ENCODE measurements at regions not wholly inside any gene's neighbourhood (a gene's known extent, or its start where the extent isn't known, plus 50 kb on each side); places are given as distances from the start of the nearest gene placed in this dataset.

DNA sequence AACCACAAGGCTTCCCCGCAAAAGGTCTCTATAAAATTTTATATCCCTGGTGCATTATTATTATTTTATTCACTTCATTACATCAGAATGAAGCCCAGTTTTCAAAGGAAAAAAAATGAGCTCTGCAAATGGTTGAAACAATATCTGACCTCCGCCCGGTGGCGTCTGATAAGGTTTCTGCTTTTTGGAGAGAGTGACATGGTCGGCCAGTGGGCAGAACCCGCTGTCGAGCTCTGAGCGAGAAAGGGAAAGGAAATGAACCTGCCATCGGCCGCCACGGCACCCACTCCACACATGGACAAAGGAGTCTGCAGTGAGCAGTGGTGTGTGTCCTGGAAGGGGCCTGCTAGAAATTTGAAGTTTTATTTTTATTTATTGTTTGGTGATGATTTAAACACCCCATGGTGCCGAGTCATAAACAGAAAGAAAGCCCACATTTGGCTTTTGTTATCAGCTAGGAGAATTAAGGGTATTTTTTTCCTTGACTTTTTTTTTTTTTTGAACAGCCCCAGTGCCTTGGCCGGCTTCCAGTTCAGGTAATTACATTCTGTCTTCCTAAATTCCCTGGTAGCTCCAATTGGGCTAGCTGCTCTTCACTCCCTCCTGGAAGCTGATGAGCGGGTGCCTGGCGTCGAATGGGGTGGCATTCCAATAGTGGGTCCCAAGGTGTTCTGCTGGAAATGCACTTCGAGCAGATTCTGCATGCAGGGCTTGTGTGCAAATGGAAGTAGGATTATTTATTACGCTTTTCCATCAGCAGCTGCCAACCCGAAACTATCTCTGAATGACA, 149.4 kb upstream of the MKI67 start:
- Histone ChIP-seq H3K9ac (ENCODE audit: low read depth, low read length) (no peak overlapping the region), H3K4me2 (ENCODE audit: insufficient read depth, low read length) (no peak overlapping the region), H3K9me3 (ENCODE audit: insufficient read depth, low read length, severe bottlenecking) (no peaks in the 10 kb centered on the region), H4K20me1 (ENCODE audit: insufficient read depth, low read length) (peaks cover 3% of the 10 kb centered on the region), H2AFZ (ENCODE audit: low read depth, low read length) (no peak overlapping the region), H3K27me3 (ENCODE audit: insufficient read depth, low read length, poor library complexity) (no peaks in the 10 kb centered on the region), H3K4me1 (ENCODE audit: insufficient read depth, low read length) (no peaks in the 10 kb centered on the region), H3K36me3 (ENCODE audit: insufficient read depth, low read length) (no peaks in the 10 kb centered on the region), H3K27ac (ENCODE audit: low read length) (no peak overlapping the region), H3K79me2 (ENCODE audit: insufficient read depth, low read length) (no peaks in the 10 kb centered on the region), H3K4me3 (ENCODE audit: low read depth in 1 of 2, low read length in 2 of 2) (no peak overlapping the region)
- no peak for ATAC-seq (ENCODE audit: insufficient read depth, low read depth)
- DNase-seq = no peak
- no peak for TF ChIP-seq EZH2 (IDR thresholded peaks at IDR 0.05; ENCODE audit: borderline replicate concordance, low read depth, low read length, severe bottlenecking)
- TF ChIP-seq, protein P1, sequence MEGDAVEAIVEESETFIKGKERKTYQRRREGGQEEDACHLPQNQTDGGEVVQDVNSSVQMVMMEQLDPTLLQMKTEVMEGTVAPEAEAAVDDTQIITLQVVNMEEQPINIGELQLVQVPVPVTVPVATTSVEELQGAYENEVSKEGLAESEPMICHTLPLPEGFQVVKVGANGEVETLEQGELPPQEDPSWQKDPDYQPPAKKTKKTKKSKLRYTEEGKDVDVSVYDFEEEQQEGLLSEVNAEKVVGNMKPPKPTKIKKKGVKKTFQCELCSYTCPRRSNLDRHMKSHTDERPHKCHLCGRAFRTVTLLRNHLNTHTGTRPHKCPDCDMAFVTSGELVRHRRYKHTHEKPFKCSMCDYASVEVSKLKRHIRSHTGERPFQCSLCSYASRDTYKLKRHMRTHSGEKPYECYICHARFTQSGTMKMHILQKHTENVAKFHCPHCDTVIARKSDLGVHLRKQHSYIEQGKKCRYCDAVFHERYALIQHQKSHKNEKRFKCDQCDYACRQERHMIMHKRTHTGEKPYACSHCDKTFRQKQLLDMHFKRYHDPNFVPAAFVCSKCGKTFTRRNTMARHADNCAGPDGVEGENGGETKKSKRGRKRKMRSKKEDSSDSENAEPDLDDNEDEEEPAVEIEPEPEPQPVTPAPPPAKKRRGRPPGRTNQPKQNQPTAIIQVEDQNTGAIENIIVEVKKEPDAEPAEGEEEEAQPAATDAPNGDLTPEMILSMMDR (IDR thresholded peaks at IDR 0.05; ENCODE audit: borderline replicate concordance, extremely low read depth, low read length, poor library complexity, severe bottlenecking) = no peak

DNA sequence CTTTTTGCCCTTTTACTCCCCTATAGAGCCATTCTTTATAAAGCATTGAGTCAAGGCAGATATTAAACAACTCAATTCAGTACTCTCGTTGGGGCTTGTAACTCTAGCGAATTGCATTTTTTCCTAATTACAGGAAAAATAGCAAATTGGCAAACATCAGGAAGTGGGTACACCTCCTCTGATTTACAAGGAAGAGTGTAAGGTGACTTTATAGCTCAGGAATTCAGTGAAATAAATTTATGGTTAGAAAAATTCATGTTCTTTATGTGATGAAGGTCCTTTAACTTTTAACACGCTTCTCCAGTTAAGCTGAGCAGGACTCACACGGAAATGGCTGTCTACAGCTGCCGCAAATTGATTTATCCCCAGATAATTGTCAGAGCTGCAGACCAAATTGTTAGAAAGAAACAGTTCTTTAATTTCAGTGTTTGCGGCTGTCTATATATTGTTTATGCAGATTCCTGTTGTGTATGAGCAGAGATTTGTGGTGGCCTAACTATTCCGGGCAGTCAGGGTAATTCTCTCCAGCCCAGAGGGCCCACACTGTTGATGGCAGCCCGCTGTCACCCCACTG, 151.1 kb upstream of the MKI67 start:
- ATAC-seq (ENCODE audit: insufficient read depth, low read depth) (no peak), DNase-seq (no peak)
- TF ChIP-seq, protein P1 (IDR thresholded peaks at IDR 0.05; ENCODE audit: borderline replicate concordance, extremely low read depth, low read length, poor library complexity, severe bottlenecking) = no peak
- no peak for TF ChIP-seq EZH2 (IDR thresholded peaks at IDR 0.05; ENCODE audit: borderline replicate concordance, low read depth, low read length, severe bottlenecking)
- no peak overlapping the region for H3K4me3 ChIP-seq (ENCODE audit: low read depth in 1 of 2, low read length in 2 of 2)
- H3K27ac ChIP-seq (ENCODE audit: low read length) = no peak overlapping the region
- H3K27me3 ChIP-seq (ENCODE audit: insufficient read depth, low read length, poor library complexity) = no peaks in the 10 kb centered on the region
- no peaks in the 10 kb centered on the region for H3K36me3 ChIP-seq (ENCODE audit: insufficient read depth, low read length)
- no peaks in the 10 kb centered on the region for H3K4me1 ChIP-seq (ENCODE audit: insufficient read depth, low read length)
- no peak overlapping the region for H2AFZ ChIP-seq (ENCODE audit: low read depth, low read length)
- no peak overlapping the region for H3K9ac ChIP-seq (ENCODE audit: low read depth, low read length)
- H3K79me2 ChIP-seq (ENCODE audit: insufficient read depth, low read length) = no peaks in the 10 kb centered on the region
- peaks cover 3% of the 10 kb centered on the region for H4K20me1 ChIP-seq (ENCODE audit: insufficient read depth, low read length)
- no peak overlapping the region for H3K4me2 ChIP-seq (ENCODE audit: insufficient read depth, low read length)
- H3K9me3 ChIP-seq (ENCODE audit: insufficient read depth, low read length, severe bottlenecking) = no peaks in the 10 kb centered on the region

DNA sequence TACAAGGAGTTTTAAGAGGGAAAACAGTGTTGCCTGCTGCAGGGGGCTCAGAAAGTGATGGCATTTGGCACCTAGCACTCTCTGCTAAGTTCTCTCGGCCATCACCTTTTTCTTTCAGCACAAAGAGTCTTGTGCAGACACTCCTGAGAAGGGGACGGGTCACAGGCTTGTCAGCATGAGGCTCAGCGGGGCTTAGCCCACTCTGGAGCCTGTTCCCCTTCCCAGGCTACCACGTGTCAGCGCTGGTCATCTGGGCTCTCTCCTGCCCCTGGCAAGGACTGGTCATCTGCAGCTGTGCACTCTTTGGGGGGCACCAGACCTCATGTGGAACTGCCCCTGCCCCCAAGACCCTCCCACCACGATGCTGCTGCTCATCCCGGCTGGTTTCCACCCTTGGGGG, 152.1 kb upstream of the MKI67 start:
- H4K20me1 ChIP-seq (ENCODE audit: insufficient read depth, low read length) = no peaks in the 10 kb centered on the region; the same call in 1 of the 2 replicates
- H3K9ac ChIP-seq (ENCODE audit: low read depth, low read length) = no peak overlapping the region
- ATAC-seq (ENCODE audit: insufficient read depth, low read depth) = no peak
- H3K27me3 ChIP-seq (ENCODE audit: insufficient read depth, low read length, poor library complexity) = no peaks in the 10 kb centered on the region
- H3K36me3 ChIP-seq (ENCODE audit: insufficient read depth, low read length) = no peaks in the 10 kb centered on the region
- H3K27ac ChIP-seq (ENCODE audit: low read length) = no peak overlapping the region
- H2AFZ ChIP-seq (ENCODE audit: low read depth, low read length) = no peak overlapping the region
- H3K79me2 ChIP-seq (ENCODE audit: insufficient read depth, low read length) = no peaks in the 10 kb centered on the region
- H3K4me1 ChIP-seq (ENCODE audit: insufficient read depth, low read length) = no peaks in the 10 kb centered on the region
- no peak overlapping the region for H3K4me3 ChIP-seq (ENCODE audit: low read depth in 1 of 2, low read length in 2 of 2)
- DNase-seq = no peak
- no peaks in the 10 kb centered on the region for H3K9me3 ChIP-seq (ENCODE audit: insufficient read depth, low read length, severe bottlenecking)
- no peak overlapping the region for H3K4me2 ChIP-seq (ENCODE audit: insufficient read depth, low read length)
- TF ChIP-seq EZH2 (IDR thresholded peaks at IDR 0.05; ENCODE audit: borderline replicate concordance, low read depth, low read length, severe bottlenecking) = no peak
- TF ChIP-seq, protein P1 (IDR thresholded peaks at IDR 0.05; ENCODE audit: borderline replicate concordance, extremely low read depth, low read length, poor library complexity, severe bottlenecking) = no peak
